Endothelial cell of umbilical vein (primary cell): ENCODE measurements at regions not wholly inside any gene's neighbourhood (a gene's known extent, or its start where the extent isn't known, plus 50 kb on each side); places are given as distances from the start of the nearest gene placed in this dataset.

ENCODE experiments used
- BruUV-seq: library from RNA; stranded (reverse); fragments of 400-500 nt; replicated peaks from 2 replicates; lab custom pipeline; 2021; lab: Mats Ljungman, UMichigan
- CTCF ChIA-PET: fragments of 300-600, 350-600 bp; sonication (Branson Sonifier 250); formaldehyde crosslinking; loops from one replicate; lab custom pipeline; 2021; ENCODE audit warnings: antibody characterized with exemption, inconsistent platforms; lab: Charles Lee
- POLR2A ChIA-PET: fragments of 300-600, 350-600 bp; sonication (Branson Sonifier 250); formaldehyde crosslinking; loops from one replicate; lab custom pipeline; 2021; ENCODE audit warnings: antibody characterized with exemption, inconsistent platforms; lab: Charles Lee
- DNase-seq: peaks from one replicate; pipeline ENCODE4 v3.0.0-alpha.2; 2011; ENCODE audit warnings: low read depth, low spot score
- FAIRE-seq: peaks from 2 replicates; lab custom pipeline; 2011; peaks lifted over from hg19 to GRCh38; lab: Jason Lieb, UNC
- H2AFZ ChIP-seq: 2 replicates; pipeline ENCODE4 v1.6.0; 2012; ENCODE audit warnings: low read depth, low read length, control low read depth, inconsistent platforms
- H3K27ac ChIP-seq: 2 replicates; pipeline ENCODE4 v1.5.1; 2011; ENCODE audit warnings: low read depth, mild to moderate bottlenecking, control low read depth, low read length, moderate library complexity; ENCODE audit not compliant: insufficient read depth
- H3K27me3 ChIP-seq, 2 experiments: 2 replicates each; pipeline versions ENCODE4 v1.6.0 to v1.6.1; 2011; ENCODE audit warnings: low read length in 2 of 2, mixed read lengths in 1 of 2; ENCODE audit not compliant: control insufficient read depth in 2 of 2, insufficient read depth in 2 of 2
- H3K36me3 ChIP-seq, 2 experiments: 2 replicates in 1 of 2; 3 replicates in 1 of 2; pipeline ENCODE4 v1.5.1; 2011; ENCODE audit warnings: low read length in 2 of 2, mild to moderate bottlenecking in 1 of 2, moderate library complexity in 1 of 2; ENCODE audit not compliant: control insufficient read depth in 2 of 2, insufficient read depth in 2 of 2; ENCODE audit errors: extremely low read depth in 1 of 2
- H3K4me1 ChIP-seq: 3 replicates; pipeline ENCODE4 v1.5.1; 2011; ENCODE audit warnings: mild to moderate bottlenecking, low read length; ENCODE audit not compliant: control insufficient read depth, insufficient read depth; ENCODE audit errors: extremely low read depth
- H3K4me2 ChIP-seq: 2 replicates; pipeline ENCODE4 v1.6.1; 2011; ENCODE audit warnings: low read length, control low read depth, mixed read lengths; ENCODE audit not compliant: insufficient read depth
- H3K4me3 ChIP-seq, 3 experiments: fragments of 200-600 bp in 1 of 3; sonication (generic), shearing (Covaris generic) in 1 of 3; replicated peaks in 1 of 3; 2 replicates each; pipeline ENCODE4 v1.5.1; 2011 to 2016; ENCODE audit warnings: control low read depth in 3 of 3, low read length in 3 of 3, mild to moderate bottlenecking in 2 of 3, inconsistent platforms in 1 of 3, low read depth in 1 of 3, moderate library complexity in 1 of 3; ENCODE audit not compliant: insufficient read depth in 1 of 3
- H3K79me2 ChIP-seq: 2 replicates; pipeline ENCODE4 v1.6.0; 2012; ENCODE audit warnings: low read length, inconsistent platforms; ENCODE audit not compliant: control insufficient read depth, insufficient read depth
- H3K9ac ChIP-seq: replicated peaks from 2 replicates; pipeline ENCODE3; 2011; ENCODE audit warnings: low read length, control low read depth; ENCODE audit not compliant: insufficient read depth; ENCODE audit errors: extremely low read depth
- H3K9me1 ChIP-seq: replicated peaks from 3 replicates; pipeline ENCODE4 v1.6.0; 2011; ENCODE audit warnings: mild to moderate bottlenecking, low read length; ENCODE audit not compliant: control insufficient read depth, insufficient read depth; ENCODE audit errors: extremely low read depth
- H3K9me3 ChIP-seq: replicated peaks from 2 replicates; pipeline ENCODE4 v1.5.1; 2012; ENCODE audit warnings: low read length, inconsistent platforms; ENCODE audit not compliant: control insufficient read depth, insufficient read depth
- H4K20me1 ChIP-seq: replicated peaks from 2 replicates; pipeline ENCODE3; 2011; ENCODE audit warnings: mild to moderate bottlenecking, low read length; ENCODE audit not compliant: control insufficient read depth, insufficient read depth; ENCODE audit errors: extremely low read depth
- CTCF ChIP-seq, 2 donors: IDR thresholded peaks; 1 replicate in 1 of 2; 2 replicates in 1 of 2; pipeline ENCODE4 v1.5.1; 2011; ENCODE audit warnings: low read length in 2 of 2, mild to moderate bottlenecking in 2 of 2, moderate library complexity in 2 of 2, control low read depth in 1 of 2, inconsistent platforms in 1 of 2, low read depth in 1 of 2; ENCODE audit not compliant: insufficient read depth in 1 of 2; ENCODE audit errors: extremely low read depth in 1 of 2
- EZH2 ChIP-seq: IDR thresholded peaks from 2 replicates; pipeline ENCODE4 v1.6.1; 2012; ENCODE audit warnings: borderline replicate concordance, low read depth, mild to moderate bottlenecking, moderate library complexity, low read length, inconsistent platforms; ENCODE audit not compliant: severe bottlenecking
- FOS ChIP-seq: IDR thresholded peaks from 2 replicates; pipeline ENCODE4 v1.6.1; 2011; ENCODE audit warnings: mild to moderate bottlenecking, low read length, moderate library complexity, borderline replicate concordance; ENCODE audit not compliant: insufficient read depth
- GATA2 ChIP-seq: IDR thresholded peaks from 2 replicates; pipeline ENCODE4 v1.7.0; 2011; ENCODE audit warnings: low read depth, mild to moderate bottlenecking, moderate library complexity, mixed read lengths, low read length; ENCODE audit not compliant: insufficient read length, insufficient read depth
- JUN ChIP-seq: IDR thresholded peaks from 2 replicates; pipeline ENCODE4 v1.6.1; 2011; ENCODE audit warnings: borderline replicate concordance, low read depth; ENCODE audit not compliant: insufficient read length, insufficient read depth
- MAX ChIP-seq: IDR thresholded peaks from 2 replicates; pipeline ENCODE4 v1.6.1; 2011; ENCODE audit not compliant: insufficient read depth, insufficient read length
- MYC ChIP-seq: IDR thresholded peaks from one replicate; pipeline ENCODE4 v1.6.1; 2011; ENCODE audit warnings: mild to moderate bottlenecking, low read depth, low read length
- POLR2A ChIP-seq: IDR thresholded peaks from 2 replicates; pipeline ENCODE4 v1.6.1; 2012; ENCODE audit warnings: low read depth, mild to moderate bottlenecking, control low read depth, low read length
- POLR2AphosphoS5 ChIP-seq: IDR thresholded peaks from 2 replicates; pipeline ENCODE4 v1.6.1; 2012; ENCODE audit warnings: low read depth, mild to moderate bottlenecking, control low read depth, low read length, moderate library complexity; ENCODE audit not compliant: insufficient read depth
- dilution Hi-C: fragments of 300-500 bp; cut with MboI; formaldehyde crosslinking; loops from one replicate; pipeline ENCODE4 v1.15.0; 2019; ENCODE audit warnings: low sequenced_read_pairs; ENCODE audit not compliant: extremely low pct_ligation_motif_present
- intact Hi-C: fragments of 100-400 bp; cut with micrococcal nuclease; formaldehyde crosslinking; loops from one replicate; pipeline ENCODE4 v1.10.0; 2022

DNA sequence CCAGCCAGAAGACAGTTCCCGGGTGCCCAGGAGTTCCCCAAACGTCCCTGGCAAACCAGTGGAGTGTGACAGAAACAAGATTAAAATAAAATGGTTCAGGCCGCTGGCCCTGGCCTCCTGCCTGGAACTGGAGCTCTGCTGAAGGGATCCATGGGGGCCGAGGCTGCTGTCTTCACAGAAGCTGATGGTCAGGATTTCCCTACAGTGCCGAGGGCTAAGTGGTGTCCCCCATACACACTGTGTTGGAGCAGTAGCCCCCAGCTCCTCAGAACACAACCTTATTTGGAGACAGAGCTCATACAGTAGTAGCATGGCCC, 55.9 kb downstream of the MRPL36 start:
- no peak overlapping the region for H2AFZ ChIP-seq
- H3K79me2 ChIP-seq, result no peaks in the 10 kb centered on the region
- H3K27me3 ChIP-seq, result no peaks in the 10 kb centered on the region
- no peak overlapping the region for H3K4me2 ChIP-seq
- POLR2A ChIA-PET, result no interaction called here
- no peaks in the 10 kb centered on the region for H4K20me1 ChIP-seq
- DNase-seq (no peak), FAIRE-seq (no peak)
- dilution Hi-C loops, result no loop called here
- no peaks in the 10 kb centered on the region for H3K36me3 ChIP-seq
- intact Hi-C loops, result no loop called here
- BruUV-seq, result no TSS peak
- H3K4me1 ChIP-seq, result no peaks in the 10 kb centered on the region
- TF ChIP-seq POLR2AphosphoS5, result no peak
- no peak for TF ChIP-seq MYC
- no peak for TF ChIP-seq JUN
- no peak for TF ChIP-seq CTCF (IDR thresholded peaks at IDR 0.05; ENCODE audit: extremely low read depth in 1 of 2, insufficient read depth in 1 of 2, low read depth in 1 of 2, low read length in 2 of 2)
- TF ChIP-seq POLR2A, result no peak
- TF ChIP-seq FOS, result no peak
- H3K27ac ChIP-seq, result no peak overlapping the region
- no peak overlapping the region for H3K4me3 ChIP-seq
- H3K9me1 ChIP-seq, result no peaks in the 10 kb centered on the region
- no peaks in the 10 kb centered on the region for H3K9me3 ChIP-seq
- H3K9ac ChIP-seq, result no peak overlapping the region
- CTCF ChIA-PET, result no interaction called here

DNA sequence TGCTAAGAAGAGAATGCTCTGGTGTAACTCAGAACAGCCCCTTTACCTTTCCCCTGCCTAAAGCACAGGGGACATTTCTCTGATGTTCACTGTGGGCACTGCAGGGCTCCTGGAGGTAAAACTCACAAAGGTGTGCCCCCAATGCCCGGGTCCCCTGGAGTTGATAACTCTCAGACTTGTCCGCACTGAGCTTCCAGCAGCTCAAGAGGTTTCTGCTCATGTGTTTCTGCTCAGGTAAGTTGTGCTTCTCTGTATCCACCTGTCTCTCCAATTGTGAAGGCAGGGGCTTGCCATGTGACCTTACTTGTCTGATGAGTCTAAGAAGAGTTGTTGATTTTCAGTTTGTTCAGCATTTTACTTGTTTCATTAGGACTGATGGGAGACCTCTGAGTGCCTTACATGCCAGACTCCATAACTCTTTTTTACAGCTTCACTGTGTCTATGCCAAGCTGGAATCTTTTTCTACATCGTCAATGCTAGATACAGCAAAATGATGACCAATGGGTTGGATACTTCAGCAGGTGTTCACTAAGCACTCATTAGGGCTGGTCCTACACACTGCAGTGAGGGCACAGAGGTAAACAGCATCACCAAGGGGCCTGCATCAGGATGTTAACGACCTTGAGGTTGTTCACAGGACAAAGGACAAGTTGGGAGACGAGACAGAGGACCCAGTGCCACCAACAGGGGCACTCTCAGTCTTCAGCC, 56.4 kb downstream of the MRPL36 start:
- BruUV-seq, result no TSS peak
- Histone ChIP-seq H3K36me3 (no peaks in the 10 kb centered on the region), H3K27me3 (no peaks in the 10 kb centered on the region), H3K9me1 (no peaks in the 10 kb centered on the region), H3K9ac (no peak overlapping the region), H3K4me2 (no peak overlapping the region), H3K9me3 (no peaks in the 10 kb centered on the region), H4K20me1 (no peaks in the 10 kb centered on the region), H3K4me1 (no peaks in the 10 kb centered on the region), H3K27ac (no peak overlapping the region), H3K4me3 (no peak overlapping the region), H2AFZ (no peak overlapping the region), H3K79me2 (no peaks in the 10 kb centered on the region)
- no peak for FAIRE-seq
- intact Hi-C loops (no loop called here), dilution Hi-C loops (no loop called here)
- DNase-seq, result no peak
- CTCF ChIA-PET, result no interaction called here
- no peak for TF ChIP-seq JUN
- TF ChIP-seq POLR2A, result no peak
- no peak for TF ChIP-seq EZH2
- no peak for TF ChIP-seq POLR2AphosphoS5
- TF ChIP-seq CTCF (IDR thresholded peaks at IDR 0.05; ENCODE audit: extremely low read depth in 1 of 2, insufficient read depth in 1 of 2, low read depth in 1 of 2, low read length in 2 of 2), result no peak
- no peak for TF ChIP-seq GATA2
- TF ChIP-seq MYC, result no peak
- TF ChIP-seq FOS, result no peak
- TF ChIP-seq MAX, result no peak
- POLR2A ChIA-PET, result no interaction called here
